ENCODE measurements at regions not wholly inside any gene's neighbourhood (a gene's known extent, or its start where the extent isn't known, plus 50 kb on each side); places are given as distances from the start of the nearest gene placed in this dataset.

GRCh38 chr18:47720741-47721140 lies 209.7 kb downstream of the SMAD2 start:
- no peak for DNase-seq (ENCODE audit: low read depth)
- no peak overlapping the region for H3K4me3 ChIP-seq (replicated peaks; ENCODE audit: low read depth, low read length)
- TF ChIP-seq, protein P1, sequence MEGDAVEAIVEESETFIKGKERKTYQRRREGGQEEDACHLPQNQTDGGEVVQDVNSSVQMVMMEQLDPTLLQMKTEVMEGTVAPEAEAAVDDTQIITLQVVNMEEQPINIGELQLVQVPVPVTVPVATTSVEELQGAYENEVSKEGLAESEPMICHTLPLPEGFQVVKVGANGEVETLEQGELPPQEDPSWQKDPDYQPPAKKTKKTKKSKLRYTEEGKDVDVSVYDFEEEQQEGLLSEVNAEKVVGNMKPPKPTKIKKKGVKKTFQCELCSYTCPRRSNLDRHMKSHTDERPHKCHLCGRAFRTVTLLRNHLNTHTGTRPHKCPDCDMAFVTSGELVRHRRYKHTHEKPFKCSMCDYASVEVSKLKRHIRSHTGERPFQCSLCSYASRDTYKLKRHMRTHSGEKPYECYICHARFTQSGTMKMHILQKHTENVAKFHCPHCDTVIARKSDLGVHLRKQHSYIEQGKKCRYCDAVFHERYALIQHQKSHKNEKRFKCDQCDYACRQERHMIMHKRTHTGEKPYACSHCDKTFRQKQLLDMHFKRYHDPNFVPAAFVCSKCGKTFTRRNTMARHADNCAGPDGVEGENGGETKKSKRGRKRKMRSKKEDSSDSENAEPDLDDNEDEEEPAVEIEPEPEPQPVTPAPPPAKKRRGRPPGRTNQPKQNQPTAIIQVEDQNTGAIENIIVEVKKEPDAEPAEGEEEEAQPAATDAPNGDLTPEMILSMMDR (IDR thresholded peaks at IDR 0.05; ENCODE audit: low read length, missing control alignments) = no peak

DNA sequence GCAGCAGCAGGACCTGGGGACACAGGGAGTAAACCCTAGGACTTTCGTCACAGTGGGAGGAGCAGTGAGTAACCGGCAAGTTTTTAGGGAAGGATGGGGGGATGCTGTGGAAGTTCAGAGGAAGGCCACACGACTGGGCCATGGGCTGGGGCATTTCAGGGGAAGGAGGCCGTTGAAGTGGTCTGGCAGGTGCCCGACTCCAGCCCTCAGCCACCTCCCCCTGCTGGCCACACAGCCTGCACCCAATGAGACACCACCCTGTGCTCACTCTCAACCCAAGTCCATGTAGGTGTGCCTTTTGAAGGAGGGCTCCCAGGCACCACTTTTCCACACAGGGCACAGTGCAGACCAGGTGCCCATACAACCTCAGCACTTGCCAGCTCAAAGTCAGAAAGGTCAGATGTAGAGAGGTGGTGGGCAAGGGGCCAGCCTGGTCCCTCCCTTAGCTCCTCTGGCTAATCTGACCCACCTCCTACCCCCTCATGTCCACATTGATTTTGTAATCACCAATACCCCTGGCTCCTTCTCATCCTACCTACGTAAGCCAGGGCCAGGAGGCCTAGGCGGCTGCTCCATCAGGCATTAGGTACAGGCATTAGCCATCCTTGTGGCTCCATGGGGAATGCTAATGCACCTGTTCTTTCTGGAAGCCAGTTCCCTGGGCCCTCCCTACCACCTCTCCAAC lies 211.2 kb downstream of the SMAD2 start:
- TF ChIP-seq, protein P1 (IDR thresholded peaks at IDR 0.05; ENCODE audit: low read length, missing control alignments) = no peak
- DNase-seq (ENCODE audit: low read depth) = no peak
- no peak overlapping the region for H3K4me3 ChIP-seq (replicated peaks; ENCODE audit: low read depth, low read length)

DNA sequence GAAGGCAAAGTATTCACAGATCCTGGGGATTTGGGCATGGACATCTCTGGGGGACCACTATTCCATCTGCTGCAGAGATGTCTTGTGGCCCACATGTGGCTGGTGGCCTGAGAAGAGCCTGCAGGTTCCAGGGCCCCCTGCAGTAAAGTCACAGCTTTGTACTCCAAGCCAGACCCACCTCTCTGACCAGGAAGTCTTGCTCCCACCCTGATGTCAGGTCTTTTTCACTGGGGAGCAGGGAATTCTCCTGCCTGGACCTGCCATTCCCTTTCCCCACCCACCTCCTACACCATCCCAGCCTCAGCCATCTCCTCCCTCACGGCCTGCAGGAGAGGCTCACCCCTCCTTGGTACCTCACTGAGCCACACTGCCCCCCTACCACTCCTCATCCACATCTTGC lies 211.8 kb downstream of the SMAD2 start:
- DNase-seq (ENCODE audit: low read depth) = no peak
- H3K4me3 ChIP-seq (replicated peaks; ENCODE audit: low read depth, low read length) = no peak overlapping the region
- TF ChIP-seq, protein P1 (IDR thresholded peaks at IDR 0.05; ENCODE audit: low read length, missing control alignments) = no peak

DNA sequence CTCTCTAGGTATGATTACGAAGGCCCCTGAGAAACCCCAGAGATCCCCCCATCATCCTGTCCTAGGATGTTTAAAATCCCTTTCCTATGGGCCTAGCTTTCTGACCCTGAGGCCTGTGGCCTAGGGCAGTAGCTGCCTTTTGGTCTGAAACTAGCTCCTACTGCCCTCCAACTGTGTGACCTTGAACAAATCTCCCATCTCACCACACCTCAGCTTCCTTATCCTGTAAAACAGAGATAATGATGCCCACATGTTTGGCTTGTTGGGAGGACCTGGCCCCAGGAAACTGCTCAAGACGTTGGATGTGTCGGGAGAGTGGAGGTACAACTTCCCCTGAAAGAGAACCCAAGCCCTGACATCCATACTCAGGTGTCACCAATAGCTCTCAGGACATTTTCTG lies 213.2 kb downstream of the SMAD2 start:
- no peak overlapping the region for H3K4me3 ChIP-seq (replicated peaks; ENCODE audit: low read depth, low read length)
- no peak for DNase-seq (ENCODE audit: low read depth)
- TF ChIP-seq, protein P1 (IDR thresholded peaks at IDR 0.05; ENCODE audit: low read length, missing control alignments) = no peak

DNA sequence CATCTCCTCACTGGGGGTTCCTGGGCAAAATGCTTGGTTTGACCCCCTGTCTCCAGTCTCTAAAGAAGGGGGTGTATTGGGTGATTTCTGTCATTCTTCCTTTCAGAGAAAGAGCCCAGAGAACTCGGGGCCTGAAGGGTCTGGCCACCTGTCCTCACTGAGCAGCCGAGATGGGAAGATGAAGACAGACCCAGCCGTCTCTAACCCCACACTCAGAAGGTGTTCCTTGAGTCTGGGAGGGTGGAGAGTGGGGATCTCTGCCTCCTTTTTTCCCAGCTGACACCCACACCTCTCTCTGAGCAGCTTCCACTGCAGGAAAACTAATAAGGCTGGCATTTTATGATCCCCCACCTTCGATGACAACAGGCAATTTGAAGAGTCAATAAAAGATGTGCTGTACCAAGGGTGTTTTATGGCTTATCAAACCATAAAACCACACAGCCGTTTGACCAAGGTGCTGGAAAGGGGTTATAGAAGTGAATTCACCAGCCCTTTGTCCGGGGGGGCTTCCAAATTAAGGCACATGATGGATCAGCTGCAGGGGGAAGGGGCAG lies 213.8 kb downstream of the SMAD2 start:
- TF ChIP-seq, protein P1 (IDR thresholded peaks at IDR 0.05; ENCODE audit: low read length, missing control alignments) = no peak
- DNase-seq (ENCODE audit: low read depth) = no peak
- H3K4me3 ChIP-seq (replicated peaks; ENCODE audit: low read depth, low read length) = no peak overlapping the region

- TF ChIP-seq, protein P1 (IDR thresholded peaks at IDR 0.05; ENCODE audit: low read length, missing control alignments) = no peak
- no peak for DNase-seq (ENCODE audit: low read depth)
These were observed 220.0 kb downstream of the SMAD2 start for GRCh38 chr18:47710451-47710850.

GRCh38 chr18:47709556-47709955 lies 220.9 kb downstream of the SMAD2 start:
- DNase-seq (ENCODE audit: low read depth) = no peak
- TF ChIP-seq, protein P1 (IDR thresholded peaks at IDR 0.05; ENCODE audit: low read length, missing control alignments) = no peak
- H3K4me3 ChIP-seq (replicated peaks; ENCODE audit: low read depth, low read length) = no peak overlapping the region

More at GRCh38 chr18:47710451-47710850, 220.0 kb downstream of the SMAD2 start:
- no peak overlapping the region for H3K4me3 ChIP-seq (replicated peaks; ENCODE audit: low read depth, low read length)
